SK-N-MC (cell line): ENCODE measurements at regions not wholly inside any gene's neighbourhood (a gene's known extent, or its start where the extent isn't known, plus 50 kb on each side); places are given as distances from the start of the nearest gene placed in this dataset.

Experiments
- DNase-seq: peaks from one replicate; pipeline ENCODE4 v3.0.0-alpha.2; 2011; ENCODE audit warnings: low read depth, low spot score
- H3K27ac ChIP-seq: fragments of 200-600 bp; sonication (generic); 2 replicates; pipeline ENCODE4 v1.5.1; 2016; ENCODE audit warnings: mixed run types
- H3K36me3 ChIP-seq: fragments of 200-600 bp; sonication (generic); 2 replicates; pipeline ENCODE4 v1.6.1; 2017; ENCODE audit warnings: antibody characterized with exemption, low read length, mixed read lengths; ENCODE audit not compliant: insufficient read depth
- H3K4me3 ChIP-seq: fragments of 200-600 bp; sonication (generic); 2 replicates; pipeline ENCODE4 v1.5.1; 2016
- H3K9ac ChIP-seq: fragments of 200-600 bp; sonication (generic); 2 replicates; pipeline ENCODE4 v1.8.0; 2017; ENCODE audit warnings: mixed run types, mixed read lengths; ENCODE audit not compliant: insufficient read length
- H3K9me3 ChIP-seq: fragments of 200-600 bp; sonication (generic); 2 replicates; pipeline ENCODE4 v1.6.1; 2017; ENCODE audit warnings: low read depth, mild to moderate bottlenecking, antibody characterized with exemption, low read length, moderate library complexity, mixed read lengths
- EZH2 ChIP-seq: fragments of 200-600 bp; sonication (generic); IDR thresholded peaks from one replicate; pipeline ENCODE4 v1.6.1; 2017; ENCODE audit warnings: antibody characterized with exemption
- FOXP2 ChIP-seq: optimal IDR thresholded peaks from 2 replicates; pipeline ENCODE3; 2011; ENCODE audit warnings: mild to moderate bottlenecking, moderate library complexity; ENCODE audit not compliant: insufficient read depth; ENCODE audit errors: extremely low read length, control extremely low read depth
- POLR2AphosphoS5 ChIP-seq: IDR thresholded peaks from 2 replicates; pipeline ENCODE4 v1.6.1; 2012; ENCODE audit warnings: mild to moderate bottlenecking, low read depth, low read length, borderline replicate concordance

DNA sequence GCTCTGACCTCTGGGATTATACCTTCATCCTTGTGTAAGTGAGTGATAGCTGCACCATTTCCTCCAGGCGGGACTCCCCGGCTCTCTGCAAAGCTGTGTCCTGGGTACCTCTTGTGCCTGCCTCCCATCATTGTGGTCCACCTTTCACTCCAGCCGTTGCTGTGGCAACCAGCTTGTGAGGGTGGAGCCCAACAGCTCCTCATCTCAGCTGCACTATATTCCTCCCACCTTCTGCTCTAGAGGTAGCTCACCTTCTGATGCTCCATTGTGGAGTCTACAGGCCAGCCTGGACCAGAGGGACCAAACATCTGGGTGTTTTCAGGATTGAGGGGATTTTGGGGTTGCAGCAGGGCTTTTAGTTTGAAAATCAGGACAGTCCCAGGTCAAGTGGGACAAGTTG, 708.2 kb downstream of the UQCRFS1 start:
- no peak for TF ChIP-seq POLR2AphosphoS5
- no peak for TF ChIP-seq FOXP2
- TF ChIP-seq EZH2, result no peak
- Histone ChIP-seq H3K27ac (no peak overlapping the region), H3K36me3 (no peaks in the 10 kb centered on the region), H3K9ac (no peak overlapping the region), H3K9me3 (no peaks in the 10 kb centered on the region), H3K4me3 (no peak overlapping the region)
- no peak for DNase-seq

DNA sequence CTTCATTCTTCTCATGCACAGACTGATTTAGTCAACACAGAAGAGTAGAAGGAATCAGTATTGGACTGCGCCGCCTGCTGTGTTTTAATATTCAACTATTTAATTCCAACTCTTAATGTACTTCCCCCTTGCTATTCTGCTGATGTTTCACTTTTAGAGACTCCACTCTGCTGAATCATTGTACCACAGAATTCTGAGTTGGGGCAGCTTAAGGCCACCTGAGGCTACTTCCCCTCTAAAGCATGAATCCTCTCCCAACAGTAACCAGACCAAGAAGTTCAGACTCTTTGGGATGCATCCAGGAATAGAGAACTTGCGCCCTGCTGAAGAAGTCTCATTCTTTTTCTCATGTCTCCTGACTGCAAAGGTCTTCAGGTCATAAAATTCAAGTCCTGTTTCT, 708.8 kb downstream of the UQCRFS1 start:
- Histone ChIP-seq H3K9ac (no peak overlapping the region), H3K4me3 (no peak overlapping the region), H3K27ac (no peak overlapping the region), H3K36me3 (no peaks in the 10 kb centered on the region), H3K9me3 (no peaks in the 10 kb centered on the region)
- no peak for DNase-seq
- TF ChIP-seq POLR2AphosphoS5 (no peak), EZH2 (no peak), FOXP2 (no peak)

DNA sequence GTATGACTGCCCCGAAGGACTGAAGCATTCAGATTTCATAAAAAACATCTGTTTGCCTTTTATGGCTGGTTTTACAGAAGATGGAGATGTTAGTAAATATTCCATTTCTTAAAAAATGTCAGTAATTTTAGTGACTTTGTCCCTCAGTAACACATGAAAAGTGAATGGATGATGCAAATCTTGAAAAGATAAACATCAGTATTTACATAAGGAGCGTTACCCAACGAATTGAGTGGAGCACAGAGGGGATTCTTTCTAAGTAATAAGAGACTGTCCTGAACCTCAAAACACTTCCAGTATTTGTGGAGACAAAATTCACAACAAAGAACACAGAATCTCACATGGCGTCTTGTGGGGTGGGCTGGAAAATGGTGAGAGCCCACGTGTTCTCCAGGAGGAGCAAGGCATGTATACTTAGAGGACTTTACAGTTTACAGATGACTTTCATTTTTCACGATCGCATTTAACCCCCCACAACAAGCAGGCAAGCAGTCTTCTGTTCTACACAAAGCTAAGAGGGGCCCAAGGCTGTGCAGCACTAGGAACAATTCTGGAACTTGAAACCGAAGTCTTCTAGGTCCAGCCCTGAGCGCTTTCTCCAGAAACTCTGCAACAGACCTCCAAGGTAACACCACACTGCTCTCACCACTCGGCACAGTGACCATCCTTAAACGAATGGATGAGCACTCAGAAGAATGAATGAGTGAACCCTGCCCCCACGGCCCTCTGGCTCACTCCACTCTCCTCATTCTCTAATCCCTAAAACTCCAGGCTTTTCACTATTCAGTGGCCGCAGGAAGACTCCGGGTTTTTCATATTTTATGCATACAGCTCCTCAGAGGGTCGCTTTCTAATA, 709.8 kb downstream of the UQCRFS1 start:
- no peak for DNase-seq
- H3K36me3 ChIP-seq, result no peaks in the 10 kb centered on the region
- TF ChIP-seq EZH2 (no peak), POLR2AphosphoS5 (no peak), FOXP2 (no peak)

DNA sequence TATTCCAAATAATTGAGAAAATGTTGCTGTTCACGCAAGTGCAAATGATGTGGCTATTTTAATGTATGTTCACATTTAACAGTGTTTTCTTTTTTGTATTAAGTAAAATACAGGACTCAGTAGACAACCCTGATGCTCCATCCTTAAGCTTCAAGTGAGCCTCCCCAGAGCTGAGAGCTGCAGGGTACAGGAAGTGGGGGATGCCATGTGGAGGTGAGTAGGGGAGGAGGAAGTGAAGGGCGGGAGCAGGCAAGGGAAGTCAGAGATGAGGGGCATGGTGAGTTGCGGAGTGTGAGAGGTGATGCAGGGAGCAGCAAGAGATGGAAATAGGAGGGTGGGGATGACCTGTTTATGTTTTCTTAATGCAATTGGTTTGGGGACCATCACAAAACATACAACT, 711.0 kb downstream of the UQCRFS1 start:
- TF ChIP-seq POLR2AphosphoS5 (no peak), FOXP2 (no peak), EZH2 (no peak)
- no peak overlapping the region for H3K27ac ChIP-seq
- H3K4me3 ChIP-seq, result no peak overlapping the region
- no peaks in the 10 kb centered on the region for H3K36me3 ChIP-seq
- no peak for DNase-seq
- H3K9me3 ChIP-seq, result no peaks in the 10 kb centered on the region
- no peak overlapping the region for H3K9ac ChIP-seq

More for the DNA sequence above, 709.8 kb downstream of the UQCRFS1 start:
- no peak overlapping the region for H3K9ac ChIP-seq
- no peak overlapping the region for H3K27ac ChIP-seq
- no peak overlapping the region for H3K4me3 ChIP-seq
- no peaks in the 10 kb centered on the region for H3K9me3 ChIP-seq

GRCh38 chr19:28500982-28501630, 711.8 kb downstream of the UQCRFS1 start:
- H3K27ac ChIP-seq, result no peak overlapping the region
- H3K9me3 ChIP-seq, result no peaks in the 10 kb centered on the region
- no peak overlapping the region for H3K4me3 ChIP-seq
- no peak overlapping the region for H3K9ac ChIP-seq
- DNase-seq, result no peak
- no peak for TF ChIP-seq EZH2
- no peak for TF ChIP-seq POLR2AphosphoS5
- no peak for TF ChIP-seq FOXP2
- no peaks in the 10 kb centered on the region for H3K36me3 ChIP-seq

DNA sequence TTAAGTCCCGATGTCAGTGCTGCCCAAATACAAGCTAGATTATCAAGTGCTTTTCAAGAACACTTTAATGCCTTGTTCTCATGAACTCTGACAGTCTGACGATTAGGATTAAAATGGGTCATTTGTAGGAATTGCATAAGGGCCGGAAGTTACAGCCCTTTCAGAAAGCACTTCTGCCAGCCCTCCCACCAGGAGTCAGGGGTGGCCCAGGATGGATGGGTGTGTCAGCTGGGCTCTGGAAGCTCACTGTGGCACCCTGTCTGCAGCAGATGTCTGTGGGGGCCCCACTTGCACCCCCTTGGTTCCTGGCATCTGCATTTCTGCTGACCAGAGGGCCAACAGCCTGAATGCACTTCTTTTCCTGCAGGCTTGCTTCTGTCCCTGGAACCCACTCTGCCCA, 712.7 kb downstream of the UQCRFS1 start:
- Histone ChIP-seq H3K9ac (no peak overlapping the region), H3K27ac (no peak overlapping the region), H3K36me3 (no peaks in the 10 kb centered on the region), H3K9me3 (no peaks in the 10 kb centered on the region), H3K4me3 (no peak overlapping the region)
- no peak for DNase-seq
- TF ChIP-seq POLR2AphosphoS5 (no peak), EZH2 (no peak), FOXP2 (no peak)

- H3K4me3 ChIP-seq, result no peak overlapping the region
- H3K9ac ChIP-seq, result no peak overlapping the region
- no peak for TF ChIP-seq EZH2
- no peak for TF ChIP-seq FOXP2
- no peak for TF ChIP-seq POLR2AphosphoS5
- H3K9me3 ChIP-seq, result no peaks in the 10 kb centered on the region
- no peaks in the 10 kb centered on the region for H3K36me3 ChIP-seq
- no peak for DNase-seq
- H3K27ac ChIP-seq, result no peak overlapping the region
Observed at GRCh38 chr19:28498404-28498976, 714.5 kb downstream of the UQCRFS1 start.

GRCh38 chr19:28497887-28498286, 715.1 kb downstream of the UQCRFS1 start:
- Histone ChIP-seq H3K4me3 (no peak overlapping the region), H3K9ac (no peak overlapping the region), H3K36me3 (no peaks in the 10 kb centered on the region), H3K27ac (no peak overlapping the region), H3K9me3 (no peaks in the 10 kb centered on the region)
- no peak for DNase-seq
- no peak for TF ChIP-seq EZH2
- TF ChIP-seq POLR2AphosphoS5, result no peak
- no peak for TF ChIP-seq FOXP2

DNA sequence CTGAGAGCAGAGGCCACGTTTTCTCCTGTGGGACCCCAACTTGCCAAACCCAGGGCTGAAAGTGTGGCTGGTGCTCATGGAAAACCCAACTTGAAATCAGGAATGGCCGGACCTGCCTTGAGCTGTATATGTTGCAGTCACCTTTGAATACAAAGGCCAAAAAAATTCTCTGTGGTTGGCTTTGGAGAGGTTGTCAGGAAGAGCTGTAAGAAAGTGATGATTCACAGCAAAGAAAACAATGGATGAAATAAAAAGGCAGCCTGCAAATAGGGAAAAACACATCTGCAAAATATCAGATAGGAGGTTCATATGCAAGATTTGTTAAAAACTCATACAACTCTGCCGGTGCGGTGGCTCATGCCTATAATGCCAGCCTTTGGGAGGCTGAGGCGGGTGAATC, 715.8 kb downstream of the UQCRFS1 start:
- DNase-seq, result no peak
- Histone ChIP-seq H3K36me3 (no peaks in the 10 kb centered on the region), H3K27ac (no peak overlapping the region), H3K9me3 (no peaks in the 10 kb centered on the region), H3K9ac (no peak overlapping the region), H3K4me3 (no peak overlapping the region)
- TF ChIP-seq POLR2AphosphoS5 (no peak), FOXP2 (no peak), EZH2 (no peak)
